ENCODE measurements at regions not wholly inside any gene's neighbourhood (a gene's known extent, or its start where the extent isn't known, plus 50 kb on each side); places are given as distances from the start of the nearest gene placed in this dataset.

DNA sequence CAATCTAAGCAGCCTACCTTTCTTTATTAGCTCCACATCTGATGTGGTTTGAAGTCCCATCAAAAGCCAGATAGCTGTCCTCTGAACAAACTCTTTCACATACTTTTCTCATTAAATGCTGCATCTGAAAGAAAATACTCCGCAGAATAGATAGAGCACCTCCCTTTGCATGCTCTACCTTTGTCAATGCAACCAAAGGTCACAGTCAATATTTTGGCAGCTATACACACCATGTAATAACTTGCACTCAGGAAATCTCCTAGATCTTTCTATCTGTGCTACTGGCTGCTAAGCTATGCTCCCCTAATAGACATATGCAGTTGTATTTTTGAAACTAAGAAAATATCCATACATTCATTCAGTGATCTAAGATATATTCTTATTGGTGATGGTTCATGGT lies 204.8 kb upstream of the ARRDC4 start:
- TF ChIP-seq, protein P1, sequence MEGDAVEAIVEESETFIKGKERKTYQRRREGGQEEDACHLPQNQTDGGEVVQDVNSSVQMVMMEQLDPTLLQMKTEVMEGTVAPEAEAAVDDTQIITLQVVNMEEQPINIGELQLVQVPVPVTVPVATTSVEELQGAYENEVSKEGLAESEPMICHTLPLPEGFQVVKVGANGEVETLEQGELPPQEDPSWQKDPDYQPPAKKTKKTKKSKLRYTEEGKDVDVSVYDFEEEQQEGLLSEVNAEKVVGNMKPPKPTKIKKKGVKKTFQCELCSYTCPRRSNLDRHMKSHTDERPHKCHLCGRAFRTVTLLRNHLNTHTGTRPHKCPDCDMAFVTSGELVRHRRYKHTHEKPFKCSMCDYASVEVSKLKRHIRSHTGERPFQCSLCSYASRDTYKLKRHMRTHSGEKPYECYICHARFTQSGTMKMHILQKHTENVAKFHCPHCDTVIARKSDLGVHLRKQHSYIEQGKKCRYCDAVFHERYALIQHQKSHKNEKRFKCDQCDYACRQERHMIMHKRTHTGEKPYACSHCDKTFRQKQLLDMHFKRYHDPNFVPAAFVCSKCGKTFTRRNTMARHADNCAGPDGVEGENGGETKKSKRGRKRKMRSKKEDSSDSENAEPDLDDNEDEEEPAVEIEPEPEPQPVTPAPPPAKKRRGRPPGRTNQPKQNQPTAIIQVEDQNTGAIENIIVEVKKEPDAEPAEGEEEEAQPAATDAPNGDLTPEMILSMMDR (IDR thresholded peaks at IDR 0.05): no peak
- TF ChIP-seq POLR2A (IDR thresholded peaks at IDR 0.05): no peak
